ENCODE measurements at regions not wholly inside any gene's neighbourhood (a gene's known extent, or its start where the extent isn't known, plus 50 kb on each side); places are given as distances from the start of the nearest gene placed in this dataset.

DNA sequence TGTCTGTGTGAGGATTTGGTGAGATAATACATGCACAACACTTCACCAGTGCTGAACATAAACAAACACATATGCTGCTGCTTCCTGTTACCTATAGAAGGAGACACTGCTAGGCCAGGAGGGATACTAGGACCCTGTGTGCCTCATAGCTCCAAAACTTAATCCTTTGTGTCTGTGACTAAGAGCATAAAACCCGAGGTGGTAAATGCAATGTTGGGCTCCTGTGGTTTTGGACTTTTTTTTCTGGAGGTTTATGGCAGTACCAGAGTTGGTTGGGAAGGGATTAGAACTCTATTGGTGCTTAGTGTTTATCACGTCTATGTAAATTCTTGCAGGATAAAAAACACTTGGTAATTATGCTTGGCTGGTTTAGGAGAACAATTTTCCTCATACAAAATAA, 122.9 kb downstream of the NUF2 start:
- TF ChIP-seq, protein P1, sequence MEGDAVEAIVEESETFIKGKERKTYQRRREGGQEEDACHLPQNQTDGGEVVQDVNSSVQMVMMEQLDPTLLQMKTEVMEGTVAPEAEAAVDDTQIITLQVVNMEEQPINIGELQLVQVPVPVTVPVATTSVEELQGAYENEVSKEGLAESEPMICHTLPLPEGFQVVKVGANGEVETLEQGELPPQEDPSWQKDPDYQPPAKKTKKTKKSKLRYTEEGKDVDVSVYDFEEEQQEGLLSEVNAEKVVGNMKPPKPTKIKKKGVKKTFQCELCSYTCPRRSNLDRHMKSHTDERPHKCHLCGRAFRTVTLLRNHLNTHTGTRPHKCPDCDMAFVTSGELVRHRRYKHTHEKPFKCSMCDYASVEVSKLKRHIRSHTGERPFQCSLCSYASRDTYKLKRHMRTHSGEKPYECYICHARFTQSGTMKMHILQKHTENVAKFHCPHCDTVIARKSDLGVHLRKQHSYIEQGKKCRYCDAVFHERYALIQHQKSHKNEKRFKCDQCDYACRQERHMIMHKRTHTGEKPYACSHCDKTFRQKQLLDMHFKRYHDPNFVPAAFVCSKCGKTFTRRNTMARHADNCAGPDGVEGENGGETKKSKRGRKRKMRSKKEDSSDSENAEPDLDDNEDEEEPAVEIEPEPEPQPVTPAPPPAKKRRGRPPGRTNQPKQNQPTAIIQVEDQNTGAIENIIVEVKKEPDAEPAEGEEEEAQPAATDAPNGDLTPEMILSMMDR (IDR thresholded peaks at IDR 0.05 in 2 of 3, conservative IDR thresholded peaks at IDR 0.05 in 1 of 3; ENCODE audit: control insufficient read depth in 2 of 3, extremely low read depth in 1 of 3, insufficient read depth in 1 of 3, low read depth in 3 of 3, low read length in 3 of 3) = no peak
- TF ChIP-seq, protein P2, sequence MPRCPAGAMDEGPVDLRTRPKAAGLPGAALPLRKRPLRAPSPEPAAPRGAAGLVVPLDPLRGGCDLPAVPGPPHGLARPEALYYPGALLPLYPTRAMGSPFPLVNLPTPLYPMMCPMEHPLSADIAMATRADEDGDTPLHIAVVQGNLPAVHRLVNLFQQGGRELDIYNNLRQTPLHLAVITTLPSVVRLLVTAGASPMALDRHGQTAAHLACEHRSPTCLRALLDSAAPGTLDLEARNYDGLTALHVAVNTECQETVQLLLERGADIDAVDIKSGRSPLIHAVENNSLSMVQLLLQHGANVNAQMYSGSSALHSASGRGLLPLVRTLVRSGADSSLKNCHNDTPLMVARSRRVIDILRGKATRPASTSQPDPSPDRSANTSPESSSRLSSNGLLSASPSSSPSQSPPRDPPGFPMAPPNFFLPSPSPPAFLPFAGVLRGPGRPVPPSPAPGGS (IDR thresholded peaks at IDR 0.05; ENCODE audit: borderline replicate concordance, insufficient read depth, low read depth, low read length, poor library complexity, severe bottlenecking) = no peak
- TF ChIP-seq, protein P3, sequence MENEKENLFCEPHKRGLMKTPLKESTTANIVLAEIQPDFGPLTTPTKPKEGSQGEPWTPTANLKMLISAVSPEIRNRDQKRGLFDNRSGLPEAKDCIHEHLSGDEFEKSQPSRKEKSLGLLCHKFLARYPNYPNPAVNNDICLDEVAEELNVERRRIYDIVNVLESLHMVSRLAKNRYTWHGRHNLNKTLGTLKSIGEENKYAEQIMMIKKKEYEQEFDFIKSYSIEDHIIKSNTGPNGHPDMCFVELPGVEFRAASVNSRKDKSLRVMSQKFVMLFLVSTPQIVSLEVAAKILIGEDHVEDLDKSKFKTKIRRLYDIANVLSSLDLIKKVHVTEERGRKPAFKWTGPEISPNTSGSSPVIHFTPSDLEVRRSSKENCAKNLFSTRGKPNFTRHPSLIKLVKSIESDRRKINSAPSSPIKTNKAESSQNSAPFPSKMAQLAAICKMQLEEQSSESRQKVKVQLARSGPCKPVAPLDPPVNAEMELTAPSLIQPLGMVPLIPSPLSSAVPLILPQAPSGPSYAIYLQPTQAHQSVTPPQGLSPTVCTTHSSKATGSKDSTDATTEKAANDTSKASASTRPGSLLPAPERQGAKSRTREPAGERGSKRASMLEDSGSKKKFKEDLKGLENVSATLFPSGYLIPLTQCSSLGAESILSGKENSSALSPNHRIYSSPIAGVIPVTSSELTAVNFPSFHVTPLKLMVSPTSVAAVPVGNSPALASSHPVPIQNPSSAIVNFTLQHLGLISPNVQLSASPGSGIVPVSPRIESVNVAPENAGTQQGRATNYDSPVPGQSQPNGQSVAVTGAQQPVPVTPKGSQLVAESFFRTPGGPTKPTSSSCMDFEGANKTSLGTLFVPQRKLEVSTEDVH (IDR thresholded peaks at IDR 0.05; ENCODE audit: low read depth, partially characterized antibody) = no peak
- TF ChIP-seq POLR2A (IDR thresholded peaks at IDR 0.05; ENCODE audit: low read depth, low read length) (no peak), CREB1 (IDR thresholded peaks at IDR 0.05; ENCODE audit: low read depth) (no peak)
